ENCODE measurements at regions not wholly inside any gene's neighbourhood (a gene's known extent, or its start where the extent isn't known, plus 50 kb on each side); places are given as distances from the start of the nearest gene placed in this dataset.

GRCh38 chr2:217722883-217723472 lies 279.8 kb downstream of the TNS1 start:
- Histone ChIP-seq H3K27me3 (ENCODE audit: control insufficient read depth, insufficient read depth, low read length) (no peaks in the 10 kb centered on the region), H3K9me3 (ENCODE audit: control insufficient read depth, low read depth, low read length) (no peaks in the 10 kb centered on the region), H3K4me1 (ENCODE audit: control insufficient read depth, insufficient read depth, low read length) (no peaks in the 10 kb centered on the region), H3K36me3 (ENCODE audit: control insufficient read depth, insufficient read depth, low read length) (no peaks in the 10 kb centered on the region), H3K4me3 (ENCODE audit: low read length) (no peak overlapping the region), H3K27ac (ENCODE audit: low read length) (no peak overlapping the region)
- WGBS (ENCODE audit: insufficient coverage, low lambda C conversion rate), result 94% methylated on average over 3 of the region's 9 CpGs
- DNase-seq, result no peak

GRCh38 chr2:217717646-217718045 lies 285.1 kb downstream of the TNS1 start:
- no peak for DNase-seq
- Histone ChIP-seq H3K4me1 (ENCODE audit: control insufficient read depth, insufficient read depth, low read length) (peaks cover 6% of the 10 kb centered on the region), H3K27me3 (ENCODE audit: control insufficient read depth, insufficient read depth, low read length) (peaks cover 3% of the 10 kb centered on the region), H3K27ac (ENCODE audit: low read length) (no peak overlapping the region), H3K36me3 (ENCODE audit: control insufficient read depth, insufficient read depth, low read length) (no peaks in the 10 kb centered on the region), H3K4me3 (ENCODE audit: low read length) (no peak overlapping the region), H3K9me3 (ENCODE audit: control insufficient read depth, low read depth, low read length) (no peaks in the 10 kb centered on the region)
- WGBS (ENCODE audit: insufficient coverage, low lambda C conversion rate), result no CpG with 5 or more reads among the region's 10 CpGs

- Histone ChIP-seq H3K9me3 (ENCODE audit: control insufficient read depth, low read depth, low read length) (no peaks in the 10 kb centered on the region), H3K4me3 (ENCODE audit: low read length) (no peak overlapping the region), H3K4me1 (ENCODE audit: control insufficient read depth, insufficient read depth, low read length) (peaks cover 6% of the 10 kb centered on the region), H3K27me3 (ENCODE audit: control insufficient read depth, insufficient read depth, low read length) (peaks cover 3% of the 10 kb centered on the region), H3K36me3 (ENCODE audit: control insufficient read depth, insufficient read depth, low read length) (no peaks in the 10 kb centered on the region), H3K27ac (ENCODE audit: low read length) (no peak overlapping the region)
- WGBS (ENCODE audit: insufficient coverage, low lambda C conversion rate), result no CpG with 5 or more reads among the region's 1 CpG
- no peak for DNase-seq
Measured at GRCh38 chr2:217715484-217715883, 287.3 kb downstream of the TNS1 start.

- H3K36me3 ChIP-seq (ENCODE audit: control insufficient read depth, insufficient read depth, low read length), result no peaks in the 10 kb centered on the region
- WGBS (ENCODE audit: insufficient coverage, low lambda C conversion rate), result 90% methylated on average over 2 of the region's 10 CpGs
- peaks cover 6% of the 10 kb centered on the region for H3K4me1 ChIP-seq (ENCODE audit: control insufficient read depth, insufficient read depth, low read length)
- peaks cover 3% of the 10 kb centered on the region for H3K27me3 ChIP-seq (ENCODE audit: control insufficient read depth, insufficient read depth, low read length)
- H3K27ac ChIP-seq (ENCODE audit: low read length), result no peak overlapping the region
- no peak overlapping the region for H3K4me3 ChIP-seq (ENCODE audit: low read length)
- DNase-seq, result peak in 1 of 2 donors; percentile 36
- H3K9me3 ChIP-seq (ENCODE audit: control insufficient read depth, low read depth, low read length), result no peaks in the 10 kb centered on the region
Measured at GRCh38 chr2:217714287-217714751, 288.5 kb downstream of the TNS1 start.

- Histone ChIP-seq H3K27me3 (ENCODE audit: control insufficient read depth, insufficient read depth, low read length) (peaks cover 4% of the 10 kb centered on the region), H3K27ac (ENCODE audit: low read length) (no peak overlapping the region), H3K9me3 (ENCODE audit: control insufficient read depth, low read depth, low read length) (no peaks in the 10 kb centered on the region), H3K4me3 (ENCODE audit: low read length) (no peak overlapping the region), H3K4me1 (ENCODE audit: control insufficient read depth, insufficient read depth, low read length) (peaks cover 6% of the 10 kb centered on the region), H3K36me3 (ENCODE audit: control insufficient read depth, insufficient read depth, low read length) (no peaks in the 10 kb centered on the region)
- no CpG with 5 or more reads among the region's 16 CpGs for WGBS (ENCODE audit: insufficient coverage, low lambda C conversion rate)
- DNase-seq, result peak; percentile 55 to 57
Measured at GRCh38 chr2:217713395-217714286, 289.2 kb downstream of the TNS1 start.

- DNase-seq, result no peak
- H3K27me3 ChIP-seq (ENCODE audit: control insufficient read depth, insufficient read depth, low read length), result peaks cover 5% of the 10 kb centered on the region
- H3K9me3 ChIP-seq (ENCODE audit: control insufficient read depth, low read depth, low read length), result no peaks in the 10 kb centered on the region
- peaks cover 6% of the 10 kb centered on the region for H3K4me1 ChIP-seq (ENCODE audit: control insufficient read depth, insufficient read depth, low read length)
- no peak overlapping the region for H3K4me3 ChIP-seq (ENCODE audit: low read length)
- H3K27ac ChIP-seq (ENCODE audit: low read length), result no peak overlapping the region
- no CpG with 5 or more reads among the region's 7 CpGs for WGBS (ENCODE audit: insufficient coverage, low lambda C conversion rate)
- H3K36me3 ChIP-seq (ENCODE audit: control insufficient read depth, insufficient read depth, low read length), result no peaks in the 10 kb centered on the region
Measured at GRCh38 chr2:217712431-217712830, 290.4 kb downstream of the TNS1 start.

GRCh38 chr2:217711188-217711587 lies 291.6 kb downstream of the TNS1 start:
- Histone ChIP-seq H3K27me3 (ENCODE audit: control insufficient read depth, insufficient read depth, low read length) (peaks cover 10% of the 10 kb centered on the region), H3K9me3 (ENCODE audit: control insufficient read depth, low read depth, low read length) (no peaks in the 10 kb centered on the region), H3K4me1 (ENCODE audit: control insufficient read depth, insufficient read depth, low read length) (peaks cover 6% of the 10 kb centered on the region), H3K27ac (ENCODE audit: low read length) (no peak overlapping the region), H3K4me3 (ENCODE audit: low read length) (no peak overlapping the region), H3K36me3 (ENCODE audit: control insufficient read depth, insufficient read depth, low read length) (no peaks in the 10 kb centered on the region)
- DNase-seq, result no peak
- WGBS (ENCODE audit: insufficient coverage, low lambda C conversion rate), result no CpG with 5 or more reads among the region's 4 CpGs

- WGBS (ENCODE audit: insufficient coverage, low lambda C conversion rate), result no CpG with 5 or more reads among the region's 1 CpG
- no peak for DNase-seq
- Histone ChIP-seq H3K9me3 (ENCODE audit: control insufficient read depth, low read depth, low read length) (no peaks in the 10 kb centered on the region), H3K4me3 (ENCODE audit: low read length) (no peak overlapping the region), H3K36me3 (ENCODE audit: control insufficient read depth, insufficient read depth, low read length) (no peaks in the 10 kb centered on the region), H3K27ac (ENCODE audit: low read length) (no peak overlapping the region), H3K27me3 (ENCODE audit: control insufficient read depth, insufficient read depth, low read length) (peaks cover 10% of the 10 kb centered on the region), H3K4me1 (ENCODE audit: control insufficient read depth, insufficient read depth, low read length) (peaks cover 6% of the 10 kb centered on the region)
Measured at GRCh38 chr2:217710211-217710765, 292.5 kb downstream of the TNS1 start.

GRCh38 chr2:217709478-217710210 lies 293.2 kb downstream of the TNS1 start:
- H3K4me3 ChIP-seq (ENCODE audit: low read length), result no peak overlapping the region
- WGBS (ENCODE audit: insufficient coverage, low lambda C conversion rate), result no CpG with 5 or more reads among the region's 3 CpGs
- no peaks in the 10 kb centered on the region for H3K9me3 ChIP-seq (ENCODE audit: control insufficient read depth, low read depth, low read length)
- DNase-seq, result no peak
- H3K36me3 ChIP-seq (ENCODE audit: control insufficient read depth, insufficient read depth, low read length), result no peaks in the 10 kb centered on the region
- H3K4me1 ChIP-seq (ENCODE audit: control insufficient read depth, insufficient read depth, low read length), result peaks cover 6% of the 10 kb centered on the region
- no peak overlapping the region for H3K27ac ChIP-seq (ENCODE audit: low read length)
- H3K27me3 ChIP-seq (ENCODE audit: control insufficient read depth, insufficient read depth, low read length), result peaks cover 10% of the 10 kb centered on the region

- H3K36me3 ChIP-seq (ENCODE audit: control insufficient read depth, insufficient read depth, low read length), result no peaks in the 10 kb centered on the region
- H3K4me3 ChIP-seq (ENCODE audit: low read length), result no peak overlapping the region
- no peak overlapping the region for H3K27ac ChIP-seq (ENCODE audit: low read length)
- no peaks in the 10 kb centered on the region for H3K4me1 ChIP-seq (ENCODE audit: control insufficient read depth, insufficient read depth, low read length)
- H3K27me3 ChIP-seq (ENCODE audit: control insufficient read depth, insufficient read depth, low read length), result peaks cover 7% of the 10 kb centered on the region
- H3K9me3 ChIP-seq (ENCODE audit: control insufficient read depth, low read depth, low read length), result no peaks in the 10 kb centered on the region
- DNase-seq, result no peak
- no CpG with 5 or more reads among the region's 4 CpGs for WGBS (ENCODE audit: insufficient coverage, low lambda C conversion rate)
Measured at GRCh38 chr2:217707131-217707611, 295.6 kb downstream of the TNS1 start.

All from large intestine (tissue), 3 donors.